Liver (tissue), 8 donors: ENCODE measurements at regions not wholly inside any gene's neighbourhood (a gene's known extent, or its start where the extent isn't known, plus 50 kb on each side); places are given as distances from the start of the nearest gene placed in this dataset.

Source experiments
- DNase-seq: peaks from one replicate; pipeline ENCODE4 v3.0.0-alpha.2; 2017; ENCODE audit warnings: low spot score
- H3K27ac ChIP-seq, 2 donors: one replicate each; pipeline ENCODE4 v1.7.0; 2013; ENCODE audit warnings: inconsistent platforms in 2 of 2, low read length in 2 of 2, control low read depth in 1 of 2, low read depth in 1 of 2, mild to moderate bottlenecking in 1 of 2
- H3K27me3 ChIP-seq, 4 donors: one replicate each; pipeline versions ENCODE4 v1.6.1 to v1.7.0; 2013; ENCODE audit warnings: low read length in 3 of 4, inconsistent platforms in 1 of 4, mild to moderate bottlenecking in 1 of 4, moderate library complexity in 1 of 4; ENCODE audit not compliant: control insufficient read depth in 4 of 4, insufficient read depth in 4 of 4
- H3K36me3 ChIP-seq, 4 donors: one replicate each; pipeline versions ENCODE4 v1.6.1 to v1.7.0; 2013; ENCODE audit warnings: low read length in 3 of 4, mild to moderate bottlenecking in 3 of 4, low read depth in 1 of 4, moderate library complexity in 1 of 4; ENCODE audit not compliant: control insufficient read depth in 4 of 4, insufficient read depth in 3 of 4
- H3K4me1 ChIP-seq, 4 donors: one replicate each; pipeline versions ENCODE4 v1.6.1 to v1.7.0; 2013; ENCODE audit warnings: low read length in 3 of 4, mild to moderate bottlenecking in 3 of 4, moderate library complexity in 1 of 4; ENCODE audit not compliant: control insufficient read depth in 4 of 4, insufficient read depth in 4 of 4
- H3K4me3 ChIP-seq, 3 donors: one replicate each; pipeline versions ENCODE4 v1.6.1 to v1.7.0; 2013; ENCODE audit warnings: low read length in 3 of 3, control low read depth in 1 of 3, low read depth in 1 of 3, mild to moderate bottlenecking in 1 of 3
- H3K9ac ChIP-seq, 2 donors: one replicate each; pipeline ENCODE4 v1.7.0; 2013; ENCODE audit warnings: low read length in 2 of 2, mild to moderate bottlenecking in 2 of 2, moderate library complexity in 2 of 2, control low read depth in 1 of 2, low read depth in 1 of 2
- H3K9me3 ChIP-seq, 4 donors: one replicate each; pipeline versions ENCODE4 v1.6.1 to v1.7.0; 2013; ENCODE audit warnings: low read length in 3 of 4; ENCODE audit not compliant: control insufficient read depth in 4 of 4
- EGR1 ChIP-seq, 2 donors: IDR thresholded peaks; 2 replicates each; pipeline ENCODE4 v1.6.1; 2016 to 2018; ENCODE audit warnings: antibody characterized with exemption in 2 of 2, low read depth in 2 of 2
- FOXA2 ChIP-seq: IDR thresholded peaks from 2 replicates; pipeline ENCODE4 v1.6.1; 2016; ENCODE audit warnings: antibody characterized with exemption
- GABPA ChIP-seq, 2 donors: IDR thresholded peaks in 1 of 2; conservative IDR thresholded peaks in 1 of 2; 2 replicates each; pipeline ENCODE4 v1.6.1; 2016; ENCODE audit warnings: antibody characterized with exemption in 2 of 2, mild to moderate bottlenecking in 1 of 2, moderate library complexity in 1 of 2
- HNF4A ChIP-seq, 2 donors: conservative IDR thresholded peaks; 2 replicates each; pipeline ENCODE4 v1.6.1; 2016; ENCODE audit warnings: antibody characterized with exemption in 2 of 2, mild to moderate bottlenecking in 2 of 2
- HNF4G ChIP-seq: IDR thresholded peaks from 2 replicates; pipeline ENCODE4 v1.6.1; 2016; ENCODE audit warnings: antibody characterized with exemption
- JUND ChIP-seq, 2 donors: IDR thresholded peaks; 2 replicates each; pipeline ENCODE4 v1.6.1; 2016; ENCODE audit warnings: antibody characterized with exemption in 2 of 2
- NR2F2 ChIP-seq: IDR thresholded peaks from 2 replicates; pipeline ENCODE4 v1.6.1; 2016; ENCODE audit warnings: antibody characterized with exemption
- RAD21 ChIP-seq, 2 donors: IDR thresholded peaks; 2 replicates each; pipeline ENCODE4 v1.6.1; 2016; ENCODE audit warnings: antibody characterized with exemption in 2 of 2, mild to moderate bottlenecking in 2 of 2
- RXRA ChIP-seq, 2 donors: IDR thresholded peaks; 2 replicates each; pipeline ENCODE4 v1.6.1; 2017 to 2018; ENCODE audit warnings: antibody characterized with exemption in 2 of 2, mild to moderate bottlenecking in 1 of 2
- SP1 ChIP-seq: IDR thresholded peaks from 2 replicates; pipeline ENCODE4 v1.6.1; 2018; ENCODE audit warnings: antibody characterized with exemption, mild to moderate bottlenecking
- TAF1 ChIP-seq: conservative IDR thresholded peaks from 2 replicates; pipeline ENCODE4 v1.6.1; 2016; ENCODE audit warnings: antibody characterized with exemption, mild to moderate bottlenecking
- YY1 ChIP-seq: IDR thresholded peaks from 2 replicates; pipeline ENCODE4 v1.6.1; 2016; ENCODE audit warnings: antibody characterized with exemption, mild to moderate bottlenecking
- WGBS: extraction: QIAGEN DNeasy Blood & Tissue Kit; methylation state at CpG from one replicate; pipeline ENCODE4 v1.1.7; 2013; 5-methylcytosine and 5-hydroxymethylcytosine counted together
- TF ChIP-seq, protein P1 (sequence below): IDR thresholded peaks from 2 replicates; pipeline ENCODE4 v1.6.1; 2016; ENCODE audit warnings: antibody characterized with exemption
- TF ChIP-seq, protein P2 (sequence below): IDR thresholded peaks from 2 replicates; pipeline ENCODE4 v1.6.1; 2016; ENCODE audit warnings: antibody characterized with exemption, mild to moderate bottlenecking
- TF ChIP-seq, protein P3 (sequence below): IDR thresholded peaks from 2 replicates; pipeline ENCODE4 v1.6.1; 2016; ENCODE audit warnings: antibody characterized with exemption
- TF ChIP-seq, protein P4 (sequence below): fragments of 150-350 bp; IDR thresholded peaks from 2 replicates; pipeline ENCODE4 v1.5.1; 2017; ENCODE audit warnings: improper control_type of control experiment, low read depth, low read length; ENCODE audit not compliant: missing input control
- TF ChIP-seq, protein P5 (sequence below): IDR thresholded peaks from 2 replicates; pipeline ENCODE4 v1.6.1; 2016; ENCODE audit warnings: antibody characterized with exemption
- donor health status: healthy.
- donor health status: healthy.
- donor health status: healthy.
- donor health status: healthy.
- donor health status: healthy.

DNA sequence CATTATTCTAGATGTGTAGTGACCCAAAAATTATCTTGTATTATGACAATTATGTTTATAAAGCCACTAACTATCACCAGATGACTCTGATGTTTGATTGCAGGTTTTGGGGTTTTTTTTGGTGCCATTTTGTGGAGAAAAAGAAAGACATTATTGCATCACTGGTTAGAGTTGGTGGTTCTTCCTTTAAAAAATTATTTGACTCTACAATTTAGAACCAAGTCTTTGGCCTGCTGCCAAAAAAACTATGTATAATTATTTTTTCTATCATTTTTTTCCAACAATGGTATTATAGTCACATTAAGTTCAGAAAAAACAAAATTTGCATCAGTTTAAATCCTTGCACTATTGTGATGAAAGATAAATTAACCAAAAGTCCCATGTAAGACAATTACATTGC lies 258.6 kb upstream of the GRM7 start:
- H3K27me3 ChIP-seq: no peaks in the 10 kb centered on the region
- TF ChIP-seq HNF4A (conservative IDR thresholded peaks at IDR 0.05): no peak
- TF ChIP-seq, protein P1, sequence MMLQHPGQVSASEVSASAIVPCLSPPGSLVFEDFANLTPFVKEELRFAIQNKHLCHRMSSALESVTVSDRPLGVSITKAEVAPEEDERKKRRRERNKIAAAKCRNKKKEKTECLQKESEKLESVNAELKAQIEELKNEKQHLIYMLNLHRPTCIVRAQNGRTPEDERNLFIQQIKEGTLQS: no peak
- no peak for TF ChIP-seq SP1
- TF ChIP-seq, protein P2, sequence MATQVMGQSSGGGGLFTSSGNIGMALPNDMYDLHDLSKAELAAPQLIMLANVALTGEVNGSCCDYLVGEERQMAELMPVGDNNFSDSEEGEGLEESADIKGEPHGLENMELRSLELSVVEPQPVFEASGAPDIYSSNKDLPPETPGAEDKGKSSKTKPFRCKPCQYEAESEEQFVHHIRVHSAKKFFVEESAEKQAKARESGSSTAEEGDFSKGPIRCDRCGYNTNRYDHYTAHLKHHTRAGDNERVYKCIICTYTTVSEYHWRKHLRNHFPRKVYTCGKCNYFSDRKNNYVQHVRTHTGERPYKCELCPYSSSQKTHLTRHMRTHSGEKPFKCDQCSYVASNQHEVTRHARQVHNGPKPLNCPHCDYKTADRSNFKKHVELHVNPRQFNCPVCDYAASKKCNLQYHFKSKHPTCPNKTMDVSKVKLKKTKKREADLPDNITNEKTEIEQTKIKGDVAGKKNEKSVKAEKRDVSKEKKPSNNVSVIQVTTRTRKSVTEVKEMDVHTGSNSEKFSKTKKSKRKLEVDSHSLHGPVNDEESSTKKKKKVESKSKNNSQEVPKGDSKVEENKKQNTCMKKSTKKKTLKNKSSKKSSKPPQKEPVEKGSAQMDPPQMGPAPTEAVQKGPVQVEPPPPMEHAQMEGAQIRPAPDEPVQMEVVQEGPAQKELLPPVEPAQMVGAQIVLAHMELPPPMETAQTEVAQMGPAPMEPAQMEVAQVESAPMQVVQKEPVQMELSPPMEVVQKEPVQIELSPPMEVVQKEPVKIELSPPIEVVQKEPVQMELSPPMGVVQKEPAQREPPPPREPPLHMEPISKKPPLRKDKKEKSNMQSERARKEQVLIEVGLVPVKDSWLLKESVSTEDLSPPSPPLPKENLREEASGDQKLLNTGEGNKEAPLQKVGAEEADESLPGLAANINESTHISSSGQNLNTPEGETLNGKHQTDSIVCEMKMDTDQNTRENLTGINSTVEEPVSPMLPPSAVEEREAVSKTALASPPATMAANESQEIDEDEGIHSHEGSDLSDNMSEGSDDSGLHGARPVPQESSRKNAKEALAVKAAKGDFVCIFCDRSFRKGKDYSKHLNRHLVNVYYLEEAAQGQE: no peak
- no peak for TF ChIP-seq FOXA2
- TF ChIP-seq, protein P3, sequence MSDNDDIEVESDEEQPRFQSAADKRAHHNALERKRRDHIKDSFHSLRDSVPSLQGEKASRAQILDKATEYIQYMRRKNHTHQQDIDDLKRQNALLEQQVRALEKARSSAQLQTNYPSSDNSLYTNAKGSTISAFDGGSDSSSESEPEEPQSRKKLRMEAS: no peak
- TF ChIP-seq YY1: no peak
- TF ChIP-seq RXRA (IDR thresholded peaks at IDR 0.05): no peak
- TF ChIP-seq JUND (IDR thresholded peaks at IDR 0.05): no peak
- no peak for TF ChIP-seq RAD21 (IDR thresholded peaks at IDR 0.05)
- TF ChIP-seq HNF4G: no peak
- TF ChIP-seq, protein P4, sequence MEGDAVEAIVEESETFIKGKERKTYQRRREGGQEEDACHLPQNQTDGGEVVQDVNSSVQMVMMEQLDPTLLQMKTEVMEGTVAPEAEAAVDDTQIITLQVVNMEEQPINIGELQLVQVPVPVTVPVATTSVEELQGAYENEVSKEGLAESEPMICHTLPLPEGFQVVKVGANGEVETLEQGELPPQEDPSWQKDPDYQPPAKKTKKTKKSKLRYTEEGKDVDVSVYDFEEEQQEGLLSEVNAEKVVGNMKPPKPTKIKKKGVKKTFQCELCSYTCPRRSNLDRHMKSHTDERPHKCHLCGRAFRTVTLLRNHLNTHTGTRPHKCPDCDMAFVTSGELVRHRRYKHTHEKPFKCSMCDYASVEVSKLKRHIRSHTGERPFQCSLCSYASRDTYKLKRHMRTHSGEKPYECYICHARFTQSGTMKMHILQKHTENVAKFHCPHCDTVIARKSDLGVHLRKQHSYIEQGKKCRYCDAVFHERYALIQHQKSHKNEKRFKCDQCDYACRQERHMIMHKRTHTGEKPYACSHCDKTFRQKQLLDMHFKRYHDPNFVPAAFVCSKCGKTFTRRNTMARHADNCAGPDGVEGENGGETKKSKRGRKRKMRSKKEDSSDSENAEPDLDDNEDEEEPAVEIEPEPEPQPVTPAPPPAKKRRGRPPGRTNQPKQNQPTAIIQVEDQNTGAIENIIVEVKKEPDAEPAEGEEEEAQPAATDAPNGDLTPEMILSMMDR: no peak
- no peak for TF ChIP-seq TAF1
- no peak overlapping the region for H3K27ac ChIP-seq
- DNase-seq: no peak
- no peaks in the 10 kb centered on the region for H3K9me3 ChIP-seq
- no peaks in the 10 kb centered on the region for H3K36me3 ChIP-seq
- H3K4me3 ChIP-seq: no peak overlapping the region
- no peaks in the 10 kb centered on the region for H3K4me1 ChIP-seq
- H3K9ac ChIP-seq: no peak overlapping the region

DNA sequence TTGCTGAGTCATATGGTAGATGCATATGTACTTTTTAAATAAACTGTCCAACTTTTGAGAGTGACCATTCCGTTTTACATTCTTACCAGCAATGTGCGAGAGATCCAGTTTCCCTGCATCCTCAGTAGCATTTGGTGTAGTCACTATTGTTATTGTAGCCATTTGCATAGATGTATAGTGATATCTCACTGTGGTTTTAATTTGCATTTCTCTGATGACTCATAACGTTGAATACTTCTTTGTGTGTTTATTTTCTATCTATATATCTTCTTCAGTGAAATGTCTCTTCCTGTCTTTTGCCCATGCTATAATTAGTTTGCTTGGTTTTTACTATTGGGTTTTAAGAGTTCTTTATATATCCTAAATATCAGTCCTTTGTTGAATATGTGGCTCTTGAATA lies 255.7 kb upstream of the GRM7 start:
- 67% methylated on average over 3 of the region's 3 CpGs for WGBS
- no peaks in the 10 kb centered on the region for H3K4me1 ChIP-seq
- H3K27me3 ChIP-seq: no peaks in the 10 kb centered on the region
- no peak overlapping the region for H3K9ac ChIP-seq
- H3K36me3 ChIP-seq: no peaks in the 10 kb centered on the region
- no peaks in the 10 kb centered on the region for H3K9me3 ChIP-seq
- H3K27ac ChIP-seq: no peak overlapping the region
- DNase-seq: no peak
- no peak for TF ChIP-seq FOXA2
- TF ChIP-seq GABPA (IDR thresholded peaks at IDR 0.05 in 1 of 2, conservative IDR thresholded peaks at IDR 0.05 in 1 of 2): no peak
- TF ChIP-seq, protein P3: no peak
- no peak for TF ChIP-seq RAD21 (IDR thresholded peaks at IDR 0.05)
- TF ChIP-seq EGR1 (IDR thresholded peaks at IDR 0.05; ENCODE audit: low read depth in 2 of 2): no peak
- TF ChIP-seq, protein P5, sequence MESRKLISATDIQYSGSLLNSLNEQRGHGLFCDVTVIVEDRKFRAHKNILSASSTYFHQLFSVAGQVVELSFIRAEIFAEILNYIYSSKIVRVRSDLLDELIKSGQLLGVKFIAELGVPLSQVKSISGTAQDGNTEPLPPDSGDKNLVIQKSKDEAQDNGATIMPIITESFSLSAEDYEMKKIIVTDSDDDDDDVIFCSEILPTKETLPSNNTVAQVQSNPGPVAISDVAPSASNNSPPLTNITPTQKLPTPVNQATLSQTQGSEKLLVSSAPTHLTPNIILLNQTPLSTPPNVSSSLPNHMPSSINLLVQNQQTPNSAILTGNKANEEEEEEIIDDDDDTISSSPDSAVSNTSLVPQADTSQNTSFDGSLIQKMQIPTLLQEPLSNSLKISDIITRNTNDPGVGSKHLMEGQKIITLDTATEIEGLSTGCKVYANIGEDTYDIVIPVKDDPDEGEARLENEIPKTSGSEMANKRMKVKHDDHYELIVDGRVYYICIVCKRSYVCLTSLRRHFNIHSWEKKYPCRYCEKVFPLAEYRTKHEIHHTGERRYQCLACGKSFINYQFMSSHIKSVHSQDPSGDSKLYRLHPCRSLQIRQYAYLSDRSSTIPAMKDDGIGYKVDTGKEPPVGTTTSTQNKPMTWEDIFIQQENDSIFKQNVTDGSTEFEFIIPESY: no peak
- TF ChIP-seq, protein P4: no peak
- TF ChIP-seq, protein P1: no peak
- TF ChIP-seq NR2F2: no peak
- TF ChIP-seq SP1: no peak
- TF ChIP-seq YY1: no peak
- H3K4me3 ChIP-seq: no peak overlapping the region
